ENCODE measurements at regions not wholly inside any gene's neighbourhood (a gene's known extent, or its start where the extent isn't known, plus 50 kb on each side); places are given as distances from the start of the nearest gene placed in this dataset.

DNA sequence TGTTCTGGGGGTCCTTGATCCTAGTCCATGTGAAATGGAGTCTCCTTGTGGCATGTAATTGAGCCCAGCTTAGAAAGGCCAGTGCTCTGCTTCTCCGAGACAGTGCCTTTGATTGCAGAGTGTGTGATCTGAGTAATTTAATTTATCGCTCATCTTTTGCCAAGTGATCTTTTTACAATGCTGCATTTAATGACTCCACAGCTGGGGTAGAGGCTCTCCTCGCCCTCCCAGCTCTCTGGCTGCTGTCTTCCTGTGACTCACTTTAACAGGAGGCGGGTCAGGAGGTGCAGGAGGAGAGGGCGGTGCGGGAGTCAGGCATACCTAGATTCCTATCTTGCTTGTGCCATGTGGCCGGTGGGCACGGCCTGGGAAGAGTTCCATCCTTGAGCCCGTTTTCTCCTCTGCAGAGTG is 113.4 kb upstream of the FOXF1 start:
- FAIRE-seq = no peak
- Histone ChIP-seq H3K4me2 (ENCODE audit: control insufficient read depth, extremely low read depth, insufficient read depth, low read depth, low read length) (no peak overlapping the region), H3K9me3 (ENCODE audit: control insufficient read depth, low read depth, low read length) (peaks cover 7% of the 10 kb centered on the region), H3K27me3 (ENCODE audit: control insufficient read depth, extremely low read depth, insufficient read depth, low read length) (no peaks in the 10 kb centered on the region), H3K27ac (ENCODE audit: control insufficient read depth, insufficient read depth, low read length) (no peak overlapping the region), H3K9me1 (ENCODE audit: control insufficient read depth, extremely low read depth, insufficient read depth, low read length) (no peaks in the 10 kb centered on the region), H2AFZ (ENCODE audit: control insufficient read depth, low read length) (no peak overlapping the region), H3K4me1 (ENCODE audit: control insufficient read depth, extremely low read depth, insufficient read depth, low read length) (no peaks in the 10 kb centered on the region), H3K4me3 (ENCODE audit: control insufficient read depth in 2 of 3, extremely low read depth in 1 of 3, insufficient read depth in 2 of 3, low read depth in 1 of 3, low read length in 3 of 3) (no peak overlapping the region), H4K20me1 (ENCODE audit: control insufficient read depth, extremely low read depth, insufficient read depth, low read length) (no peaks in the 10 kb centered on the region), H3K79me2 (ENCODE audit: control insufficient read depth, insufficient read depth, low read length) (no peaks in the 10 kb centered on the region), H3K9ac (ENCODE audit: control insufficient read depth, extremely low read depth, insufficient read depth, low read length) (no peak overlapping the region), H3K36me3 (ENCODE audit: control insufficient read depth in 2 of 2, extremely low read depth in 1 of 2, insufficient read depth in 2 of 2, low read length in 2 of 2) (no peaks in the 10 kb centered on the region)
- TF ChIP-seq, protein P1, sequence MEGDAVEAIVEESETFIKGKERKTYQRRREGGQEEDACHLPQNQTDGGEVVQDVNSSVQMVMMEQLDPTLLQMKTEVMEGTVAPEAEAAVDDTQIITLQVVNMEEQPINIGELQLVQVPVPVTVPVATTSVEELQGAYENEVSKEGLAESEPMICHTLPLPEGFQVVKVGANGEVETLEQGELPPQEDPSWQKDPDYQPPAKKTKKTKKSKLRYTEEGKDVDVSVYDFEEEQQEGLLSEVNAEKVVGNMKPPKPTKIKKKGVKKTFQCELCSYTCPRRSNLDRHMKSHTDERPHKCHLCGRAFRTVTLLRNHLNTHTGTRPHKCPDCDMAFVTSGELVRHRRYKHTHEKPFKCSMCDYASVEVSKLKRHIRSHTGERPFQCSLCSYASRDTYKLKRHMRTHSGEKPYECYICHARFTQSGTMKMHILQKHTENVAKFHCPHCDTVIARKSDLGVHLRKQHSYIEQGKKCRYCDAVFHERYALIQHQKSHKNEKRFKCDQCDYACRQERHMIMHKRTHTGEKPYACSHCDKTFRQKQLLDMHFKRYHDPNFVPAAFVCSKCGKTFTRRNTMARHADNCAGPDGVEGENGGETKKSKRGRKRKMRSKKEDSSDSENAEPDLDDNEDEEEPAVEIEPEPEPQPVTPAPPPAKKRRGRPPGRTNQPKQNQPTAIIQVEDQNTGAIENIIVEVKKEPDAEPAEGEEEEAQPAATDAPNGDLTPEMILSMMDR (optimal IDR thresholded peaks at IDR 0.05 in 1 of 3, IDR thresholded peaks at IDR 0.05 in 1 of 3, conservative IDR thresholded peaks at IDR 0.05 in 1 of 3; ENCODE audit: extremely low read depth in 1 of 3, insufficient read depth in 2 of 3, low read length in 3 of 3) = no peak
- TF ChIP-seq EZH2 (IDR thresholded peaks at IDR 0.05; ENCODE audit: low read length) = no peak
- no peak for DNase-seq (ENCODE audit: low read depth, low spot score)
- dilution Hi-C loops (cut with MboI; ENCODE audit: extremely low pct_ligation_motif_present, low sequenced_read_pairs) = no loop called here

DNA sequence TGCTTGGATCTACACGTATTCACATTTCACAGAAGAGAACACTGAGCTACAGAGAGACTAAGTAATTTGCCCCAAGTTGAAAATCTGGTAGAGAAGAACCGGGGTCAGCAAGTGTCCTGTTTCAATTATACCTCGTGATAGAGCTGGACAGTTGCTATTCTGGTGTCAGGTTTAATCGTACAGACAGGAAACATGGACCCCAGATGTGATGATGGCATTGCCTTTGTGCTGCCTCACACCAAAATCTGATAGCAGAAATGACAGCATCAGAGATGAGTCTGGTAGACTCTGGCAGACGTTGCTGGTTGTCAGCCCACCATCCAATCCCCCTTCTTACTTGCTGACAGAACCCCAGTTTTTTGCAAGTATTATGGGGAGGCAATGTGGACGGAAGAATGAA is 112.1 kb upstream of the FOXF1 start:
- no peak overlapping the region for H3K4me3 ChIP-seq (ENCODE audit: control insufficient read depth in 2 of 3, extremely low read depth in 1 of 3, insufficient read depth in 2 of 3, low read depth in 1 of 3, low read length in 3 of 3)
- H3K27ac ChIP-seq (ENCODE audit: control insufficient read depth, insufficient read depth, low read length) = no peak overlapping the region
- H3K4me1 ChIP-seq (ENCODE audit: control insufficient read depth, extremely low read depth, insufficient read depth, low read length) = no peaks in the 10 kb centered on the region
- TF ChIP-seq, protein P1 (optimal IDR thresholded peaks at IDR 0.05 in 1 of 3, IDR thresholded peaks at IDR 0.05 in 1 of 3, conservative IDR thresholded peaks at IDR 0.05 in 1 of 3; ENCODE audit: extremely low read depth in 1 of 3, insufficient read depth in 2 of 3, low read length in 3 of 3) = no peak
- TF ChIP-seq EZH2 (IDR thresholded peaks at IDR 0.05; ENCODE audit: low read length) = no peak
- DNase-seq (ENCODE audit: low read depth, low spot score) (no peak), FAIRE-seq (no peak)
- no peaks in the 10 kb centered on the region for H4K20me1 ChIP-seq (ENCODE audit: control insufficient read depth, extremely low read depth, insufficient read depth, low read length)
- no peak overlapping the region for H3K9ac ChIP-seq (ENCODE audit: control insufficient read depth, extremely low read depth, insufficient read depth, low read length)
- H3K79me2 ChIP-seq (ENCODE audit: control insufficient read depth, insufficient read depth, low read length) = no peaks in the 10 kb centered on the region
- peaks cover 7% of the 10 kb centered on the region for H3K9me3 ChIP-seq (ENCODE audit: control insufficient read depth, low read depth, low read length)
- no peak overlapping the region for H3K4me2 ChIP-seq (ENCODE audit: control insufficient read depth, extremely low read depth, insufficient read depth, low read depth, low read length)
- dilution Hi-C loops (cut with MboI; ENCODE audit: extremely low pct_ligation_motif_present, low sequenced_read_pairs) = no loop called here
- H3K27me3 ChIP-seq (ENCODE audit: control insufficient read depth, extremely low read depth, insufficient read depth, low read length) = no peaks in the 10 kb centered on the region
- no peaks in the 10 kb centered on the region for H3K9me1 ChIP-seq (ENCODE audit: control insufficient read depth, extremely low read depth, insufficient read depth, low read length)
- no peaks in the 10 kb centered on the region for H3K36me3 ChIP-seq (ENCODE audit: control insufficient read depth in 2 of 2, extremely low read depth in 1 of 2, insufficient read depth in 2 of 2, low read length in 2 of 2)
- H2AFZ ChIP-seq (ENCODE audit: control insufficient read depth, low read length) = no peak overlapping the region

Data from keratinocyte (primary cell).